ENCODE measurements at regions not wholly inside any gene's neighbourhood (a gene's known extent, or its start where the extent isn't known, plus 50 kb on each side); places are given as distances from the start of the nearest gene placed in this dataset.
"Not testable (repeated sequence)": the region's sequence is repeated elsewhere in the genome, so short reads cannot be mapped to it uniquely, and the experiment has no call there.

GRCh38 chr9:126067031-126067734 lies 259.4 kb upstream of the MVB12B start:
- DNase-seq: no peak
- Mint-ChIP-seq H3K4me1 (no peaks in the 10 kb centered on the region), H3K36me3 (no peaks in the 10 kb centered on the region), H3K9me3 (no peaks in the 10 kb centered on the region), H3K4me3 (no peak overlapping the region), H3K27ac (no peak overlapping the region), H3K27me3 (peaks cover 25% of the 10 kb centered on the region)

- DNase-seq: no peak
- Mint-ChIP-seq H3K4me1 (no peaks in the 10 kb centered on the region), H3K27ac (no peak overlapping the region), H3K4me3 (no peak overlapping the region), H3K27me3 (peaks cover 25% of the 10 kb centered on the region), H3K36me3 (no peaks in the 10 kb centered on the region), H3K9me3 (no peaks in the 10 kb centered on the region)
Observed at GRCh38 chr9:126068534-126069230, 257.9 kb upstream of the MVB12B start.

GRCh38 chr9:126069400-126069955 lies 257.2 kb upstream of the MVB12B start:
- Mint-ChIP-seq H3K4me3 (no peak overlapping the region), H3K4me1 (no peaks in the 10 kb centered on the region), H3K27me3 (peaks cover 25% of the 10 kb centered on the region), H3K9me3 (no peaks in the 10 kb centered on the region), H3K27ac (no peak overlapping the region), H3K36me3 (no peaks in the 10 kb centered on the region)
- DNase-seq: no peak

GRCh38 chr9:126070058-126070655 lies 256.5 kb upstream of the MVB12B start:
- H3K4me3 Mint-ChIP-seq: no peak overlapping the region
- H3K27ac Mint-ChIP-seq: no peak overlapping the region
- peaks cover 25% of the 10 kb centered on the region for H3K27me3 Mint-ChIP-seq
- no peaks in the 10 kb centered on the region for H3K36me3 Mint-ChIP-seq
- no peaks in the 10 kb centered on the region for H3K9me3 Mint-ChIP-seq
- no peaks in the 10 kb centered on the region for H3K4me1 Mint-ChIP-seq
- no peak for DNase-seq

- H3K27ac Mint-ChIP-seq: no peak overlapping the region
- H3K9me3 Mint-ChIP-seq: no peaks in the 10 kb centered on the region
- no peaks in the 10 kb centered on the region for H3K36me3 Mint-ChIP-seq
- no peak for DNase-seq
- peaks cover 20% of the 10 kb centered on the region for H3K27me3 Mint-ChIP-seq
- H3K4me1 Mint-ChIP-seq: no peaks in the 10 kb centered on the region
- H3K4me3 Mint-ChIP-seq: no peak overlapping the region
Observed at GRCh38 chr9:126071076-126071750, 255.4 kb upstream of the MVB12B start.

- H3K36me3 Mint-ChIP-seq, H3K4me3 Mint-ChIP-seq, H3K27ac Mint-ChIP-seq, H3K9me3 Mint-ChIP-seq, DNase-seq, H3K4me1 Mint-ChIP-seq: not testable (repeated sequence)
- H3K27me3 Mint-ChIP-seq: peaks cover 18% of the 10 kb centered on the region
Observed at GRCh38 chr9:126077656-126078055, 249.0 kb upstream of the MVB12B start.

GRCh38 chr9:126080641-126081040 lies 246.0 kb upstream of the MVB12B start:
- H3K36me3 Mint-ChIP-seq: no peaks in the 10 kb centered on the region
- H3K4me3 Mint-ChIP-seq: no peak overlapping the region
- H3K27ac Mint-ChIP-seq: no peak overlapping the region
- no peak for DNase-seq
- H3K27me3 Mint-ChIP-seq: peaks cover 29% of the 10 kb centered on the region
- H3K9me3 Mint-ChIP-seq: no peaks in the 10 kb centered on the region
- peaks cover 5% of the 10 kb centered on the region for H3K4me1 Mint-ChIP-seq

- Mint-ChIP-seq H3K27me3 (peaks cover 31% of the 10 kb centered on the region), H3K4me1 (peaks cover 5% of the 10 kb centered on the region)
Observed at GRCh38 chr9:126081746-126082145, 244.9 kb upstream of the MVB12B start.

GRCh38 chr9:126084008-126084407 lies 242.6 kb upstream of the MVB12B start:
- Mint-ChIP-seq H3K27me3 (peaks cover 28% of the 10 kb centered on the region), H3K36me3 (no peaks in the 10 kb centered on the region), H3K27ac (no peak overlapping the region), H3K9me3 (no peaks in the 10 kb centered on the region), H3K4me1 (peaks cover 5% of the 10 kb centered on the region), H3K4me3 (no peak overlapping the region)
- DNase-seq: no peak

More at GRCh38 chr9:126081746-126082145, 244.9 kb upstream of the MVB12B start:
- Mint-ChIP-seq H3K9me3 (no peaks in the 10 kb centered on the region), H3K36me3 (no peaks in the 10 kb centered on the region), H3K4me3 (no peak overlapping the region), H3K27ac (no peak overlapping the region)
- DNase-seq: no peak

GRCh38 chr9:126084696-126085095 lies 241.9 kb upstream of the MVB12B start:
- DNase-seq: no peak
- Mint-ChIP-seq H3K27me3 (peaks cover 21% of the 10 kb centered on the region), H3K4me1 (peaks cover 5% of the 10 kb centered on the region), H3K9me3 (no peaks in the 10 kb centered on the region), H3K27ac (no peak overlapping the region), H3K36me3 (no peaks in the 10 kb centered on the region), H3K4me3 (no peak overlapping the region)

GRCh38 chr9:126085170-126085569 lies 241.5 kb upstream of the MVB12B start:
- no peak overlapping the region for H3K4me3 Mint-ChIP-seq
- H3K27ac Mint-ChIP-seq: no peak overlapping the region
- H3K9me3 Mint-ChIP-seq: no peaks in the 10 kb centered on the region
- peaks cover 17% of the 10 kb centered on the region for H3K27me3 Mint-ChIP-seq
- no peak for DNase-seq
- peaks cover 5% of the 10 kb centered on the region for H3K4me1 Mint-ChIP-seq
- H3K36me3 Mint-ChIP-seq: no peaks in the 10 kb centered on the region

GRCh38 chr9:126088336-126088735 lies 238.3 kb upstream of the MVB12B start:
- no peak for DNase-seq
- Mint-ChIP-seq H3K36me3 (no peaks in the 10 kb centered on the region), H3K27me3 (peaks cover 7% of the 10 kb centered on the region), H3K4me1 (peaks cover 5% of the 10 kb centered on the region), H3K9me3 (no peaks in the 10 kb centered on the region), H3K27ac (no peak overlapping the region), H3K4me3 (no peak overlapping the region)

- Mint-ChIP-seq H3K9me3 (no peaks in the 10 kb centered on the region), H3K4me1 (no peaks in the 10 kb centered on the region), H3K27me3 (peaks cover 3% of the 10 kb centered on the region), H3K4me3 (no peak overlapping the region), H3K36me3 (no peaks in the 10 kb centered on the region), H3K27ac (no peak overlapping the region)
- no peak for DNase-seq
Observed at GRCh38 chr9:126089789-126090188, 236.8 kb upstream of the MVB12B start.

- Mint-ChIP-seq H3K9me3 (no peaks in the 10 kb centered on the region), H3K27me3 (no peaks in the 10 kb centered on the region), H3K36me3 (no peaks in the 10 kb centered on the region), H3K27ac (no peak overlapping the region), H3K4me1 (no peaks in the 10 kb centered on the region), H3K4me3 (no peak overlapping the region)
- no peak for DNase-seq
Observed at GRCh38 chr9:126093771-126094170, 232.9 kb upstream of the MVB12B start.

Data from activated naive CD8-positive, alpha-beta T cell treated with anti-CD3 and anti-CD28 coated beads for 36 hours (primary cell).